Breast epithelium (tissue), 4 donors: ENCODE measurements at regions not wholly inside any gene's neighbourhood (a gene's known extent, or its start where the extent isn't known, plus 50 kb on each side); places are given as distances from the start of the nearest gene placed in this dataset.
"Not testable (repeated sequence)": the region's sequence is repeated elsewhere in the genome, so short reads cannot be mapped to it uniquely, and the experiment has no call there.

Experiments
- DNase-seq, 2 donors: peaks; one replicate each; pipeline ENCODE4 v3.0.0-alpha.2; 2019; ENCODE audit warnings: low spot score in 2 of 2
- H3K27ac ChIP-seq, 2 donors: fragments of 200-600 bp; sonication (generic) in 1 of 2; one replicate each; pipeline ENCODE4 v1.5.1; 2016 to 2019; ENCODE audit warnings: mild to moderate bottlenecking in 1 of 2
- H3K27me3 ChIP-seq, 2 donors: fragments of 200-600 bp; sonication (generic) in 1 of 2; one replicate each; pipeline versions ENCODE4 v1.5.1 to v1.6.0; 2017 to 2019; ENCODE audit warnings: control low read depth in 1 of 2, mild to moderate bottlenecking in 1 of 2
- H3K36me3 ChIP-seq: fragments of 200-600 bp; one replicate; pipeline ENCODE4 v1.5.1; 2019
- H3K4me1 ChIP-seq, 2 donors: fragments of 200-600 bp; sonication (generic); one replicate each; pipeline ENCODE4 v1.5.1; 2016 to 2019; ENCODE audit warnings: control low read depth in 1 of 2
- H3K4me3 ChIP-seq, 3 donors: fragments of 200-600 bp; sonication (generic); 1 replicate in 2 of 3; 2 replicates in 1 of 3; pipeline ENCODE4 v1.5.1; 2016 to 2019; ENCODE audit warnings: mild to moderate bottlenecking in 3 of 3, moderate library complexity in 2 of 3
- H3K9me3 ChIP-seq, 2 donors: fragments of 200-600 bp; sonication (generic) in 1 of 2; one replicate each; pipeline ENCODE4 v1.5.1; 2016 to 2019; ENCODE audit warnings: control low read depth in 1 of 2
- POLR2A ChIP-seq: fragments of 450-650 bp; IDR thresholded peaks from one replicate; pipeline ENCODE4 v1.6.1; 2016; ENCODE audit warnings: antibody characterized with exemption, mild to moderate bottlenecking, moderate library complexity
- POLR2AphosphoS5 ChIP-seq, 3 donors: sonication (generic); formaldehyde crosslinking; IDR thresholded peaks; one replicate each; pipeline ENCODE4 v1.6.1; 2017; ENCODE audit warnings: antibody characterized with exemption in 3 of 3
- intact Hi-C: fragments of 100-400 bp; cut with DNase I; formaldehyde crosslinking; loops from one replicate; pipeline ENCODE4 v1.15.1; 2023; ENCODE audit warnings: low total_unique reads
- TF ChIP-seq, protein P1 (sequence below), 3 donors: fragments of 450-650 bp; IDR thresholded peaks; one replicate each; pipeline ENCODE4 v1.5.1; 2016 to 2017; ENCODE audit warnings: antibody characterized with exemption in 3 of 3, mild to moderate bottlenecking in 3 of 3, moderate library complexity in 3 of 3

DNA sequence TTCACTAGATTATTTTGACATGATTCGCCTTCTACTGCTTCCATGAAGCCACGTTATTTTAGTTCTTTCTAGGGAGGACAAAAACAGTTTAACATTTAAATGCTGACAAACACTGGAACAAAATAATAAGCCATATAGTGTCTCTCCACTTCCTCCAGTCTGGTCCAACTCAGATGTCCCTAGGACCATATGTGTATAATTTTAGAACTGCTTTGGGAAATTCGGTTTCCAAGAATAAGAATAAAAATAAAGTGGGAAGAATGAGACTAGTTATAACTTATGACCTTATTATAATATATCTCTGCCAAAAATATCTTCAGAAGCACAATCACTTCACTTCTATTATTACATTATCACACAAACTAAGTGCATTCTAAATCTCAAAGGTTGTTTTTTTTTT, 164.4 kb upstream of the POF1B start:
- intact Hi-C loops, result no loop called here
- Histone ChIP-seq H3K4me1 (no peaks in the 10 kb centered on the region), H3K4me3 (no peak overlapping the region), H3K27me3 (peaks cover 0 to 12% of the 10 kb centered on the region in 2 donors), H3K27ac (no peak overlapping the region), H3K9me3 (no peaks in the 10 kb centered on the region), H3K36me3 (no peaks in the 10 kb centered on the region)
- no peak for DNase-seq
- TF ChIP-seq POLR2A, result no peak
- TF ChIP-seq, protein P1, sequence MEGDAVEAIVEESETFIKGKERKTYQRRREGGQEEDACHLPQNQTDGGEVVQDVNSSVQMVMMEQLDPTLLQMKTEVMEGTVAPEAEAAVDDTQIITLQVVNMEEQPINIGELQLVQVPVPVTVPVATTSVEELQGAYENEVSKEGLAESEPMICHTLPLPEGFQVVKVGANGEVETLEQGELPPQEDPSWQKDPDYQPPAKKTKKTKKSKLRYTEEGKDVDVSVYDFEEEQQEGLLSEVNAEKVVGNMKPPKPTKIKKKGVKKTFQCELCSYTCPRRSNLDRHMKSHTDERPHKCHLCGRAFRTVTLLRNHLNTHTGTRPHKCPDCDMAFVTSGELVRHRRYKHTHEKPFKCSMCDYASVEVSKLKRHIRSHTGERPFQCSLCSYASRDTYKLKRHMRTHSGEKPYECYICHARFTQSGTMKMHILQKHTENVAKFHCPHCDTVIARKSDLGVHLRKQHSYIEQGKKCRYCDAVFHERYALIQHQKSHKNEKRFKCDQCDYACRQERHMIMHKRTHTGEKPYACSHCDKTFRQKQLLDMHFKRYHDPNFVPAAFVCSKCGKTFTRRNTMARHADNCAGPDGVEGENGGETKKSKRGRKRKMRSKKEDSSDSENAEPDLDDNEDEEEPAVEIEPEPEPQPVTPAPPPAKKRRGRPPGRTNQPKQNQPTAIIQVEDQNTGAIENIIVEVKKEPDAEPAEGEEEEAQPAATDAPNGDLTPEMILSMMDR (IDR thresholded peaks at IDR 0.05), result no peak
- no peak for TF ChIP-seq POLR2AphosphoS5 (IDR thresholded peaks at IDR 0.05)

DNA sequence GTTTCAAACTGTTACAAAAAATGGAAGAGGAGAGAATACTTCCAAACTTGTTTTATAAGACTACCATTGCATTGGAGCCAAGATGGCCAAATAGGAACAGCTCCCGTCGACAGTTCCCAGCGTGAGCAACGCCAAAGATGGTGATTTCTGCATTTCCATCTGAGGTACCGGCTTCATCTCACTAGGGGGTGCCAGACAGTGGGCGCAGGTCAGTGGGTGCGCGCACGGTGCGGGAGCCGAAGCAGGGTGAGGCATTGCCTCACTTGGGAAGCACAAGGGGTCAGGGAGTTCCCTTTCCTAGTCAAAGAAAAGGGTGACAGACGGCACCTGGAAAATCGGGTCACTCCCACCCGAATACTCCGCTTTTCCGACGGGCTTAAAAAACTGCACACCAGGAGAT, 149.7 kb upstream of the POF1B start:
- intact Hi-C loops, H3K4me1 ChIP-seq, H3K9me3 ChIP-seq, H3K27ac ChIP-seq, DNase-seq, H3K4me3 ChIP-seq, H3K36me3 ChIP-seq: not testable (repeated sequence)
- peaks cover 0 to 17% of the 10 kb centered on the region in 2 donors for H3K27me3 ChIP-seq

DNA sequence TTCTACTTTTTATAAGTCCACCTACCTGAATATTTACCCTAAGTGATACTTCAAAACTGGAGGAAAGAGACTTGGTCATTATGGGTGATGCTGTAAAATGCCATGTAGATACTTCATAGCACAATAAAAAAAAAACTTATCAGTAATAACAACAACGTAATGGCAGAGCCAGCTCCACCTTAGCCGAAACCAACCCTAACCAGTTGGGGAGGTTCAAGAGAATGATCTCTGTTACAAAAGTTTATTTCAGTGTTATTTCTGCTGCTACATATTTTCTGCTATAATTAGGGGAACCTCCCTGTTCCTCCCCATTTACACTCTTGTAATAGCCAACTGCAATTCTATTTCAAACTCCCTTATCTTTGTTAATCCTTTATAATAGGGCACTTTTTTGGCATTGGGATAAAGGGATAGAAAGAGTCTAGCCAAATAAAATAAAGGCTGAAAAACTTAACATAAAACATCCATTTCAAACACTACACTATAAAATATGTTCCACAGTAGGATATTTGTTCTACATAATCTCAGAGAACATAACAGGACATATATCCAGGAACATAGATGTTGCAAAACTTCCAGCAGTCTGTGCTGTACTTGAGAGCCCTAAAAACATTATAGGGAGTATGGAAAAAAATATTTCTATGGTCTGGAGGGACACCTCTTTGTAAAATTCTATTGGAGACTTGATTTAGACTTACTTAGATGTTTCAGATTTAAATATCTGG, 138.7 kb upstream of the POF1B start:
- Histone ChIP-seq H3K36me3 (no peaks in the 10 kb centered on the region), H3K4me1 (no peaks in the 10 kb centered on the region), H3K9me3 (no peaks in the 10 kb centered on the region), H3K4me3 (no peak overlapping the region), H3K27ac (no peak overlapping the region), H3K27me3 (peaks cover 0 to 11% of the 10 kb centered on the region in 2 donors)
- intact Hi-C loops, result no loop called here
- DNase-seq, result no peak
- TF ChIP-seq POLR2AphosphoS5 (IDR thresholded peaks at IDR 0.05) (no peak), POLR2A (no peak)
- TF ChIP-seq, protein P1 (IDR thresholded peaks at IDR 0.05), result no peak

DNA sequence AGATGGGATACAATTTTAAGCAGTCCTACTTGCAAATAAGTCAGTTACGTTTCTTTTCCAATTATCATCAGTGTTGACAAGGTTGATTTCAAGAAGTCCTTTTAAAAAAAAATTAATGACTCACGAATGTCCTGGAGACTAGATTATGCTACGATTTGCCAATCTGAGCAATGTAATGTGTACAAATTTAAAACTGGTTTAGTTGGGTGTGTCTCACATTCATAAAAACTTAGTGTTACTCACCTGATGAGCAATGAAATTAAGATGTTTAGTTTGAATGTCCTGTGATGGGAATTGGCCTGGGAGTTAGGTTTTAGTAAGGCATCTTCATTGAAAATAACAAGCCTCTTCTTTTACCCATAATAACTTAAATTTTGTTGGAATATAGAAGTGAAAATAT, 136.7 kb upstream of the POF1B start:
- Histone ChIP-seq H3K9me3 (no peaks in the 10 kb centered on the region), H3K27me3 (peaks cover 0 to 11% of the 10 kb centered on the region in 2 donors), H3K27ac (no peak overlapping the region), H3K4me1 (no peaks in the 10 kb centered on the region), H3K4me3 (no peak overlapping the region), H3K36me3 (no peaks in the 10 kb centered on the region)
- no peak for DNase-seq
- TF ChIP-seq, protein P1 (IDR thresholded peaks at IDR 0.05), result no peak
- TF ChIP-seq POLR2AphosphoS5 (IDR thresholded peaks at IDR 0.05) (no peak), POLR2A (no peak)
- intact Hi-C loops, result no loop called here

DNA sequence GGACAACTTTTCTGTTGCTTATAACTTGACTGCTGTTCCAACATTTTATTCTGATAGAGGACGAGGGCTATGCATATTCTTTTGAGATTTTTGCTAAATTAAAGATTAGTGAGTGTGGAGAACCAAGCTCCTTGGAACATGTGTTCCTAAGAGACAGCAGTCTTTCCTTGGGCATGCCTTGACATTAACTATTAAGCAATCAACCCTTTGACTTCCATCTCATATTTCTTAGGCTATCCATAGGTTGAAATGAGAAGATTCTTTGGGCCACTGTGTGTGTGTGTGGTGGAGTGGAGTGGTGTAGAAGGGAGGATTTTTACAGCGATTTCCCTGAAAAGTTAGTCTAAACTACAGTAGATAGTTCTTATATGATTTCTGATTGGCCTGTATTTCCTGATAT, 127.4 kb upstream of the POF1B start:
- intact Hi-C loops, result no loop called here
- H3K27ac ChIP-seq, result no peak overlapping the region
- H3K36me3 ChIP-seq, result no peaks in the 10 kb centered on the region

More for the DNA sequence above, 127.4 kb upstream of the POF1B start:
- no peak overlapping the region for H3K4me3 ChIP-seq
- H3K9me3 ChIP-seq, result no peaks in the 10 kb centered on the region
- H3K4me1 ChIP-seq, result no peaks in the 10 kb centered on the region
- no peak for DNase-seq
- peaks cover 0 to 30% of the 10 kb centered on the region in 2 donors for H3K27me3 ChIP-seq
- TF ChIP-seq, protein P1 (IDR thresholded peaks at IDR 0.05), result no peak
- no peak for TF ChIP-seq POLR2A
- no peak for TF ChIP-seq POLR2AphosphoS5 (IDR thresholded peaks at IDR 0.05)
